H9 (cell line): ENCODE measurements at regions not wholly inside any gene's neighbourhood (a gene's known extent, or its start where the extent isn't known, plus 50 kb on each side); places are given as distances from the start of the nearest gene placed in this dataset.
A peak's percentile ranks its signal among the peaks of the same experiment; 100 is the strongest.

Experiments
- DNase-seq: peaks from one replicate; pipeline ENCODE4 v3.0.0-alpha.2; 2017
- H2AFZ ChIP-seq: one replicate; pipeline ENCODE4 v1.6.1; 2013; ENCODE audit warnings: mild to moderate bottlenecking, low read length, control low read depth, moderate library complexity
- H2AK5ac ChIP-seq: 2 replicates; pipeline ENCODE4 v1.6.1; 2013; ENCODE audit warnings: low read length, control low read depth, mixed read lengths; ENCODE audit not compliant: insufficient read length
- H2BK120ac ChIP-seq: one replicate; pipeline ENCODE4 v1.6.1; 2013; ENCODE audit warnings: low read depth, mild to moderate bottlenecking, low read length, control low read depth, inconsistent platforms; ENCODE audit not compliant: poor library complexity, severe bottlenecking
- H2BK12ac ChIP-seq: 2 replicates; pipeline ENCODE4 v1.6.1; 2013; ENCODE audit warnings: low read length, control low read depth, mixed read lengths, low read depth; ENCODE audit not compliant: insufficient read length
- H2BK15ac ChIP-seq: 2 replicates; pipeline ENCODE4 v1.6.1; 2013; ENCODE audit warnings: low read depth, low read length, control low read depth
- H2BK20ac ChIP-seq: one replicate; pipeline ENCODE4 v1.6.1; 2013; ENCODE audit warnings: low read depth, mild to moderate bottlenecking, low read length, control low read depth, inconsistent platforms; ENCODE audit not compliant: poor library complexity, severe bottlenecking
- H2BK5ac ChIP-seq: 2 replicates; pipeline ENCODE4 v1.6.1; 2013; ENCODE audit warnings: low read length, control low read depth, mixed read lengths; ENCODE audit not compliant: insufficient read length
- H3K14ac ChIP-seq: 2 replicates; pipeline ENCODE4 v1.6.1; 2013; ENCODE audit warnings: low read length, control low read depth; ENCODE audit not compliant: insufficient read depth
- H3K18ac ChIP-seq: 2 replicates; pipeline ENCODE4 v1.6.1; 2013; ENCODE audit warnings: low read depth, mild to moderate bottlenecking, mixed read lengths, low read length, control low read depth; ENCODE audit not compliant: insufficient read length
- H3K23ac ChIP-seq: 2 replicates; pipeline ENCODE4 v1.6.1; 2013; ENCODE audit warnings: low read length, control low read depth, mixed read lengths, low read depth; ENCODE audit not compliant: insufficient read length
- H3K23me2 ChIP-seq: 2 replicates; pipeline ENCODE4 v1.6.1; 2013; ENCODE audit warnings: low read depth, mild to moderate bottlenecking, mixed read lengths, low read length, control low read depth; ENCODE audit not compliant: insufficient read length, poor library complexity, severe bottlenecking
- H3K27ac ChIP-seq: 2 replicates; pipeline ENCODE4 v1.5.1; 2013; ENCODE audit warnings: low read length, control low read depth, mixed read lengths, low read depth; ENCODE audit not compliant: insufficient read length
- H3K27me3 ChIP-seq: 2 replicates; pipeline ENCODE4 v1.6.1; 2013; ENCODE audit warnings: low read length, control low read depth, inconsistent platforms; ENCODE audit not compliant: insufficient read depth
- H3K4ac ChIP-seq: 2 replicates; pipeline ENCODE4 v1.6.1; 2013; ENCODE audit warnings: low read depth, mild to moderate bottlenecking, control low read depth, inconsistent platforms, low read length, moderate library complexity
- H3K4me1 ChIP-seq: 2 replicates; pipeline ENCODE4 v1.6.1; 2013; ENCODE audit warnings: low read length, control low read depth, inconsistent platforms; ENCODE audit not compliant: insufficient read depth
- H3K4me2 ChIP-seq: 2 replicates; pipeline ENCODE4 v1.6.1; 2013; ENCODE audit warnings: low read length, control low read depth, mixed read lengths; ENCODE audit not compliant: insufficient read length, insufficient read depth
- H3K56ac ChIP-seq: 2 replicates; pipeline ENCODE4 v1.6.1; 2013; ENCODE audit warnings: low read depth, mild to moderate bottlenecking, mixed read lengths, low read length, control low read depth; ENCODE audit not compliant: insufficient read length
- H3K79me1 ChIP-seq: 2 replicates; pipeline ENCODE4 v1.6.1; 2013; ENCODE audit warnings: low read depth, mild to moderate bottlenecking, moderate library complexity, low read length, control low read depth, inconsistent platforms; ENCODE audit not compliant: insufficient read depth, poor library complexity, severe bottlenecking
- H3K79me2 ChIP-seq: 2 replicates; pipeline ENCODE4 v1.6.1; 2013; ENCODE audit warnings: low read length, control low read depth, inconsistent platforms; ENCODE audit not compliant: insufficient read depth
- H3K9ac ChIP-seq: 2 replicates; pipeline ENCODE4 v1.6.1; 2013; ENCODE audit warnings: low read length, control low read depth, mixed read lengths; ENCODE audit not compliant: insufficient read length; ENCODE audit errors: extremely low read depth
- H3K9me3 ChIP-seq: one replicate; pipeline ENCODE4 v1.6.1; 2013; ENCODE audit warnings: low read depth, low read length, inconsistent platforms; ENCODE audit not compliant: control insufficient read depth
- H3T11ph ChIP-seq: one replicate; pipeline ENCODE4 v1.6.1; 2013; ENCODE audit warnings: mild to moderate bottlenecking, low read length, control low read depth, inconsistent platforms
- H4K20me1 ChIP-seq: one replicate; pipeline ENCODE4 v1.6.1; 2013; ENCODE audit not compliant: control insufficient read depth, insufficient read length, insufficient read depth
- H4K5ac ChIP-seq: 2 replicates; pipeline ENCODE4 v1.6.1; 2013; ENCODE audit warnings: low read depth, mild to moderate bottlenecking, mixed read lengths, low read length, control low read depth; ENCODE audit not compliant: insufficient read length
- H4K8ac ChIP-seq: replicated peaks from 2 replicates; pipeline ENCODE4 v1.6.1; 2013; ENCODE audit warnings: low read length, control low read depth, mixed read lengths, low read depth; ENCODE audit not compliant: insufficient read length
- H4K91ac ChIP-seq: 2 replicates; pipeline ENCODE4 v1.6.1; 2013; ENCODE audit warnings: low read depth, mild to moderate bottlenecking, moderate library complexity, mixed read lengths, low read length, control low read depth; ENCODE audit not compliant: insufficient read length
- H3K27ac Mint-ChIP-seq, 3 experiments: 2 replicates in 2 of 3; 3 replicates in 1 of 3; pipeline ENCODE4 v1.8.0; 2020 to 2021; ENCODE audit warnings: mixed read lengths in 3 of 3, mild to moderate bottlenecking in 1 of 3, moderate library complexity in 1 of 3
- H3K27me3 Mint-ChIP-seq: 2 replicates; pipeline ENCODE4 v1.8.0; 2021; ENCODE audit warnings: low read depth, mild to moderate bottlenecking, moderate library complexity, mixed read lengths
- H3K36me3 Mint-ChIP-seq, 3 experiments: 2 replicates in 2 of 3; 3 replicates in 1 of 3; pipeline ENCODE4 v1.8.0; 2020 to 2021; ENCODE audit warnings: low read depth in 3 of 3, mixed read lengths in 3 of 3; ENCODE audit not compliant: insufficient read depth in 1 of 3
- H3K4me1 Mint-ChIP-seq, 2 experiments: 2 replicates each; pipeline ENCODE4 v1.8.0; 2020; ENCODE audit warnings: mixed read lengths in 2 of 2
- H3K4me3 Mint-ChIP-seq, 2 experiments: 2 replicates in 1 of 2; 3 replicates in 1 of 2; pipeline ENCODE4 v1.8.0; 2020 to 2021; ENCODE audit warnings: mild to moderate bottlenecking in 2 of 2, mixed read lengths in 2 of 2, moderate library complexity in 1 of 2
- H3K9me3 Mint-ChIP-seq, 2 experiments: 2 replicates in 1 of 2; 3 replicates in 1 of 2; pipeline ENCODE4 v1.8.0; 2020; ENCODE audit warnings: mild to moderate bottlenecking in 2 of 2, mixed read lengths in 2 of 2, moderate library complexity in 1 of 2
- WGBS: extraction: QIAGEN DNeasy Blood & Tissue Kit; methylation state at CpG from one replicate; pipeline ENCODE4 v1.1.7; 2013; ENCODE audit warnings: missing lambda C conversion rate, low lambda C conversion rate, mixed read lengths; ENCODE audit not compliant: insufficient read length; ENCODE audit errors: extremely low coverage; 5-methylcytosine and 5-hydroxymethylcytosine counted together
- TF ChIP-seq, protein P1 (sequence below): fragments of 200-600 bp; sonication (generic); conservative IDR thresholded peaks from 3 replicates; pipeline ENCODE4 v1.8.0; 2021; ENCODE audit warnings: antibody characterized with exemption, mild to moderate bottlenecking

GRCh38 chr4:11623726-11624037 is 195.0 kb upstream of the HS3ST1 start:
- Histone ChIP-seq H3T11ph (no peak overlapping the region), H2BK15ac (no peak overlapping the region), H3K18ac (no peak overlapping the region), H2BK120ac (no peak overlapping the region), H3K4me1 (no peaks in the 10 kb centered on the region), H3K4ac (no peak overlapping the region), H2BK5ac (no peak overlapping the region), H3K4me2 (no peak overlapping the region), H4K20me1 (no peaks in the 10 kb centered on the region), H3K27me3 (no peaks in the 10 kb centered on the region), H3K23me2 (no peaks in the 10 kb centered on the region), H2AK5ac (no peak overlapping the region), H3K14ac (no peak overlapping the region), H4K5ac (no peak overlapping the region), H3K9me3 (no peaks in the 10 kb centered on the region), H4K91ac (no peak overlapping the region), H3K23ac (no peak overlapping the region), H3K79me1 (no peaks in the 10 kb centered on the region), H3K79me2 (no peaks in the 10 kb centered on the region), H3K9ac (no peak overlapping the region), H2BK20ac (no peak overlapping the region), H4K8ac (no peak overlapping the region), H2BK12ac (no peak overlapping the region), H2AFZ (no peak overlapping the region), H3K27ac (no peak overlapping the region), H3K56ac (no peak overlapping the region)
- Mint-ChIP-seq H3K27me3 (no peaks in the 10 kb centered on the region), H3K4me1 (no peaks in the 10 kb centered on the region; a peak in 1 of 4 replicates), H3K9me3 (no peaks in the 10 kb centered on the region), H3K36me3 (no peaks in the 10 kb centered on the region), H3K27ac (no peak overlapping the region), H3K4me3 (no peak overlapping the region)
- TF ChIP-seq, protein P1, sequence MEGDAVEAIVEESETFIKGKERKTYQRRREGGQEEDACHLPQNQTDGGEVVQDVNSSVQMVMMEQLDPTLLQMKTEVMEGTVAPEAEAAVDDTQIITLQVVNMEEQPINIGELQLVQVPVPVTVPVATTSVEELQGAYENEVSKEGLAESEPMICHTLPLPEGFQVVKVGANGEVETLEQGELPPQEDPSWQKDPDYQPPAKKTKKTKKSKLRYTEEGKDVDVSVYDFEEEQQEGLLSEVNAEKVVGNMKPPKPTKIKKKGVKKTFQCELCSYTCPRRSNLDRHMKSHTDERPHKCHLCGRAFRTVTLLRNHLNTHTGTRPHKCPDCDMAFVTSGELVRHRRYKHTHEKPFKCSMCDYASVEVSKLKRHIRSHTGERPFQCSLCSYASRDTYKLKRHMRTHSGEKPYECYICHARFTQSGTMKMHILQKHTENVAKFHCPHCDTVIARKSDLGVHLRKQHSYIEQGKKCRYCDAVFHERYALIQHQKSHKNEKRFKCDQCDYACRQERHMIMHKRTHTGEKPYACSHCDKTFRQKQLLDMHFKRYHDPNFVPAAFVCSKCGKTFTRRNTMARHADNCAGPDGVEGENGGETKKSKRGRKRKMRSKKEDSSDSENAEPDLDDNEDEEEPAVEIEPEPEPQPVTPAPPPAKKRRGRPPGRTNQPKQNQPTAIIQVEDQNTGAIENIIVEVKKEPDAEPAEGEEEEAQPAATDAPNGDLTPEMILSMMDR = peak; percentile 66
- no CpG with 5 or more reads among the region's 1 CpG for WGBS
- peak; percentile 42 for DNase-seq
